AG04450 (cell line): ENCODE measurements at regions not wholly inside any gene's neighbourhood (a gene's known extent, or its start where the extent isn't known, plus 50 kb on each side); places are given as distances from the start of the nearest gene placed in this dataset.

Experiments
- CTCF ChIA-PET: fragments of 300-600, 350-600 bp; formaldehyde crosslinking; extraction: SDS; loops from one replicate; lab custom pipeline; 2022; ENCODE audit warnings: antibody characterized with exemption, inconsistent platforms; lab: Charles Lee
- POLR2A ChIA-PET: fragments of 350-600 bp; formaldehyde crosslinking; extraction: SDS; loops from one replicate; lab custom pipeline; 2021; ENCODE audit warnings: antibody characterized with exemption, inconsistent platforms; lab: Yijun Ruan, JAX
- DNase-seq: peaks from one replicate; pipeline ENCODE4 v3.0.0-alpha.2; 2011; ENCODE audit warnings: low read depth, low spot score
- H3K27ac ChIP-seq: one replicate; pipeline ENCODE4 v1.5.1; 2012; ENCODE audit warnings: low read depth, low read length, control low read depth
- H3K27me3 ChIP-seq: one replicate; pipeline ENCODE4 v1.6.0; 2012; ENCODE audit warnings: low read length; ENCODE audit not compliant: control insufficient read depth, insufficient read depth
- H3K4me3 ChIP-seq: 2 replicates; pipeline ENCODE4 v1.5.1; 2011; ENCODE audit warnings: mild to moderate bottlenecking, low read depth, low read length, control low read depth
- H3K9me3 ChIP-seq: 2 replicates; pipeline ENCODE4 v1.5.1; 2012; ENCODE audit warnings: low read length; ENCODE audit not compliant: control insufficient read depth, insufficient read depth
- TF ChIP-seq, protein P1 (sequence below): IDR thresholded peaks from 2 replicates; pipeline ENCODE4 v1.5.1; 2011; ENCODE audit warnings: low read depth, low read length, control low read depth, inconsistent platforms

GRCh38 chr2:3115301-3116042 is 262.1 kb downstream of the EIPR1 start:
- ChIA-PET POLR2A (no interaction called here), CTCF (no interaction called here)

GRCh38 chr2:3114406-3115185 is 263.0 kb downstream of the EIPR1 start:
- peaks cover 26% of the 10 kb centered on the region for H3K9me3 ChIP-seq
- no peak overlapping the region for H3K27ac ChIP-seq
- no peak overlapping the region for H3K4me3 ChIP-seq
- H3K27me3 ChIP-seq: no peaks in the 10 kb centered on the region
- ChIA-PET POLR2A (no interaction called here), CTCF (no interaction called here)
- TF ChIP-seq, protein P1, sequence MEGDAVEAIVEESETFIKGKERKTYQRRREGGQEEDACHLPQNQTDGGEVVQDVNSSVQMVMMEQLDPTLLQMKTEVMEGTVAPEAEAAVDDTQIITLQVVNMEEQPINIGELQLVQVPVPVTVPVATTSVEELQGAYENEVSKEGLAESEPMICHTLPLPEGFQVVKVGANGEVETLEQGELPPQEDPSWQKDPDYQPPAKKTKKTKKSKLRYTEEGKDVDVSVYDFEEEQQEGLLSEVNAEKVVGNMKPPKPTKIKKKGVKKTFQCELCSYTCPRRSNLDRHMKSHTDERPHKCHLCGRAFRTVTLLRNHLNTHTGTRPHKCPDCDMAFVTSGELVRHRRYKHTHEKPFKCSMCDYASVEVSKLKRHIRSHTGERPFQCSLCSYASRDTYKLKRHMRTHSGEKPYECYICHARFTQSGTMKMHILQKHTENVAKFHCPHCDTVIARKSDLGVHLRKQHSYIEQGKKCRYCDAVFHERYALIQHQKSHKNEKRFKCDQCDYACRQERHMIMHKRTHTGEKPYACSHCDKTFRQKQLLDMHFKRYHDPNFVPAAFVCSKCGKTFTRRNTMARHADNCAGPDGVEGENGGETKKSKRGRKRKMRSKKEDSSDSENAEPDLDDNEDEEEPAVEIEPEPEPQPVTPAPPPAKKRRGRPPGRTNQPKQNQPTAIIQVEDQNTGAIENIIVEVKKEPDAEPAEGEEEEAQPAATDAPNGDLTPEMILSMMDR: no peak
- no peak for DNase-seq

More at GRCh38 chr2:3115301-3116042, 262.1 kb downstream of the EIPR1 start:
- H3K9me3 ChIP-seq: peaks cover 24% of the 10 kb centered on the region
- H3K27ac ChIP-seq: no peak overlapping the region
- no peak for DNase-seq
- TF ChIP-seq, protein P1: no peak
- no peak overlapping the region for H3K4me3 ChIP-seq
- H3K27me3 ChIP-seq: no peaks in the 10 kb centered on the region

GRCh38 chr2:3113769-3114168 is 263.8 kb downstream of the EIPR1 start:
- TF ChIP-seq, protein P1: no peak
- CTCF ChIA-PET: no interaction called here

DNA sequence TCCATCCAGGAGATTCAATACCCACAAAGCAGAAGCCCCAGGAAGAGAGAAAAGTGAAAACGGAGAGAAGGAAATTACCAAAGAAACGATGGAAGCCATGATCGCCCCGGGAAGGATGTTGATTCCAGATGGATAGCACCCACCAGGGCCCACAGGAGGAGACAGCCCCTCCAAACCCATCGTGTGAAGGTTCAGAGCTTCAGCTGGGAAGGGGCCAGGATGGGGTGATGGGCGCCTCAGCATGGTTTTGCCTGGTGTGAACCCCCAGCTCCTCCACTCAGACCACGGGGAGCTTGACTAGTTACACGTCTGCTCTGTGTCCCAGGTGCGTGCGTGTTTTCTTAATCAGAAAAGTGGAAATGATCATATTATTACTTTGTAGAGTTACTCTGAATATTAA is 264.5 kb downstream of the EIPR1 start:
- no peak overlapping the region for H3K27ac ChIP-seq
- no peak for DNase-seq
- TF ChIP-seq, protein P1: no peak
- ChIA-PET CTCF (no interaction called here), POLR2A (no interaction called here)
- no peak overlapping the region for H3K4me3 ChIP-seq
- H3K27me3 ChIP-seq: no peaks in the 10 kb centered on the region
- peaks cover 41% of the 10 kb centered on the region for H3K9me3 ChIP-seq

More at GRCh38 chr2:3113769-3114168, 263.8 kb downstream of the EIPR1 start:
- no peak overlapping the region for H3K27ac ChIP-seq
- H3K4me3 ChIP-seq: no peak overlapping the region
- no peak for DNase-seq
- H3K9me3 ChIP-seq: peaks cover 34% of the 10 kb centered on the region
- POLR2A ChIA-PET: no interaction called here
- H3K27me3 ChIP-seq: no peaks in the 10 kb centered on the region

DNA sequence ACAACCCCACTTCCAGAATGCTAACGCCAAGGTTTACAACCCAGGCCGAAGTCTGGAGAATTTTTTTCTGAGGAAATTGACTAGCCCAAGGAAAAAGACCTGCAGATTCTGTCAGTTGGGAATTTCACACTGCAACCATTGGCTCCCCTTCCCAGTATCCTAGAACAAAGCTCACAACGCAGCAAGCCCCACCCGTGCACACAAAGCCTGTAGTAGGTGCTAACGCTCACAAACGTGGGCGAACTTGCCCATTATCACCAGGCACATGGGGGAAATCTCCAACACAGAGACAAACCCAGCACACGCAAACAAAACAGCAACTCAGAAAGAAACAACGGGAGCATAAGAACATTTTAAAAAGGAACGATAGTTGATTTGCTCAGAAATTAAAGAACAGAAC is 265.1 kb downstream of the EIPR1 start:
- CTCF ChIA-PET: no interaction called here
- POLR2A ChIA-PET: no interaction called here

More for the DNA sequence above, 265.1 kb downstream of the EIPR1 start:
- H3K27ac ChIP-seq: no peak overlapping the region
- no peak overlapping the region for H3K4me3 ChIP-seq
- TF ChIP-seq, protein P1: no peak
- no peak for DNase-seq
- H3K27me3 ChIP-seq: no peaks in the 10 kb centered on the region
- peaks cover 46% of the 10 kb centered on the region for H3K9me3 ChIP-seq
